ENCODE measurements at regions not wholly inside any gene's neighbourhood (a gene's known extent, or its start where the extent isn't known, plus 50 kb on each side); places are given as distances from the start of the nearest gene placed in this dataset.

DNA sequence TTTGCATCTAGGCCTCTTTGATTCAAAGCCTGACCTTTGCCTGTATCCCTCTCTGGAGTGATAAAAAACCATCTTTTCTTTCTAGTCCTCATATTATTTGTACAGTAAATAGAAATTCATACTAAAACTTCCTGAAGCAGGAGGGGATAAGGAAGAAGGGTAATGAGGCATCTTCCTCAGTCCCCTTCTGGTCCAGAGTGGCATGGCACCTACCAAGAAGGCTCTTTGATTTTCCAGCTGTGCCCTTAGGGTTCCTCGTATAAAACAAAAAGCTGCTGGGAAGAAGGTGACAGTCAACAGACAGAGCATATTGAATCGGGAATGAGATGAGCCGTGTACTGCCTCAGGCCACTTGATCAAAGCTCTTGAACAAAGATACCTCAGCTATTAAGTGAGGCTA, 71.9 kb upstream of the SPDL1 start:
- no peaks in the 10 kb centered on the region for H3K36me3 Mint-ChIP-seq
- no peaks in the 10 kb centered on the region for H3K9me3 Mint-ChIP-seq
- no peaks in the 10 kb centered on the region for H3K9me3 ChIP-seq (ENCODE audit: low read length)
- no peaks in the 10 kb centered on the region for H3K36me3 ChIP-seq (ENCODE audit: insufficient read depth, low read length)
- POLR2A ChIA-PET, result no interaction called here
- H3K27ac Mint-ChIP-seq, result no peak overlapping the region
- no peak overlapping the region for H3K27ac ChIP-seq (ENCODE audit: low read depth, low read length)
- H3K27me3 ChIP-seq (ENCODE audit: insufficient read depth, low read length, poor library complexity, severe bottlenecking), result no peaks in the 10 kb centered on the region
- H3K4me3 ChIP-seq (ENCODE audit: low read length), result no peak overlapping the region
- no peak for DNase-seq
- H3K27me3 Mint-ChIP-seq, result peaks cover 5 to 19% of the 10 kb centered on the region in 2 donors
- CTCF ChIA-PET, result no interaction called here
- no peaks in the 10 kb centered on the region for H3K4me1 Mint-ChIP-seq
- no peak overlapping the region for H3K4me3 Mint-ChIP-seq
- H3K4me1 ChIP-seq (ENCODE audit: insufficient read depth, low read length), result no peaks in the 10 kb centered on the region

DNA sequence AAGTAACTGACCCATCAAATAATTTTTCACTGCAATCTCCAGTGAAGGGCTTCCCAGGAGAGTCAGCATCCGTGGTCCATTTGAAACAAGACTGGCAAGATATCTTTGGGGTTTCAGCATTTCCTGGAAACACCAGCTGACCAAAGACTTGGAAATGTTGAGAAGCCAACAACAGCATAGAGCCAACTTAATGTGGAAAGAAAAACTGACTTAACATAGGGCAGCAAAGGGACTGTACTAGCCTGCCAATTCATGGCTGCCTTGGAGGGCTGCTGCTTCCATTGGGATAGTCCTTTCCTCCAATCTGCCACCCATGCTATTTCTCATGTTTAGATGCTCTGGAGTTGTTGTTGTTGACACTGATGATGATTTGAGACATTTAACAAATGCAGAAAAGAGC, 76.5 kb upstream of the SPDL1 start:
- no peak overlapping the region for H3K27ac Mint-ChIP-seq

GRCh38 chr5:169503886-169504285, 79.7 kb upstream of the SPDL1 start:
- CTCF ChIA-PET, result no interaction called here
- Mint-ChIP-seq H3K27me3 (peaks cover 1 to 23% of the 10 kb centered on the region in 2 donors), H3K36me3 (no peaks in the 10 kb centered on the region), H3K4me1 (no peaks in the 10 kb centered on the region), H3K9me3 (peaks cover 0 to 2% (median 0%) of the 10 kb centered on the region in 5 donors), H3K4me3 (no peak overlapping the region), H3K27ac (no peak overlapping the region)
- H3K9me3 ChIP-seq (ENCODE audit: low read length), result no peaks in the 10 kb centered on the region
- no peak for DNase-seq
- H3K27me3 ChIP-seq (ENCODE audit: insufficient read depth, low read length, poor library complexity, severe bottlenecking), result no peaks in the 10 kb centered on the region
- no peaks in the 10 kb centered on the region for H3K36me3 ChIP-seq (ENCODE audit: insufficient read depth, low read length)
- H3K27ac ChIP-seq (ENCODE audit: low read depth, low read length), result no peak overlapping the region
- H3K4me1 ChIP-seq (ENCODE audit: insufficient read depth, low read length), result no peaks in the 10 kb centered on the region
- POLR2A ChIA-PET, result no interaction called here
- no peak overlapping the region for H3K4me3 ChIP-seq (ENCODE audit: low read length)

More for the DNA sequence above, 76.5 kb upstream of the SPDL1 start:
- POLR2A ChIA-PET, result no interaction called here
- CTCF ChIA-PET, result no interaction called here
- H3K27ac ChIP-seq (ENCODE audit: low read depth, low read length), result no peak overlapping the region
- no peaks in the 10 kb centered on the region for H3K9me3 ChIP-seq (ENCODE audit: low read length)
- Mint-ChIP-seq H3K27me3 (peaks cover 3 to 17% of the 10 kb centered on the region in 2 donors), H3K4me1 (no peaks in the 10 kb centered on the region), H3K36me3 (no peaks in the 10 kb centered on the region), H3K9me3 (peaks cover 0 to 2% (median 0%) of the 10 kb centered on the region in 5 donors), H3K4me3 (no peak overlapping the region)
- no peak overlapping the region for H3K4me3 ChIP-seq (ENCODE audit: low read length)
- no peak for DNase-seq
- H3K4me1 ChIP-seq (ENCODE audit: insufficient read depth, low read length), result no peaks in the 10 kb centered on the region
- H3K36me3 ChIP-seq (ENCODE audit: insufficient read depth, low read length), result no peaks in the 10 kb centered on the region
- no peaks in the 10 kb centered on the region for H3K27me3 ChIP-seq (ENCODE audit: insufficient read depth, low read length, poor library complexity, severe bottlenecking)

DNA sequence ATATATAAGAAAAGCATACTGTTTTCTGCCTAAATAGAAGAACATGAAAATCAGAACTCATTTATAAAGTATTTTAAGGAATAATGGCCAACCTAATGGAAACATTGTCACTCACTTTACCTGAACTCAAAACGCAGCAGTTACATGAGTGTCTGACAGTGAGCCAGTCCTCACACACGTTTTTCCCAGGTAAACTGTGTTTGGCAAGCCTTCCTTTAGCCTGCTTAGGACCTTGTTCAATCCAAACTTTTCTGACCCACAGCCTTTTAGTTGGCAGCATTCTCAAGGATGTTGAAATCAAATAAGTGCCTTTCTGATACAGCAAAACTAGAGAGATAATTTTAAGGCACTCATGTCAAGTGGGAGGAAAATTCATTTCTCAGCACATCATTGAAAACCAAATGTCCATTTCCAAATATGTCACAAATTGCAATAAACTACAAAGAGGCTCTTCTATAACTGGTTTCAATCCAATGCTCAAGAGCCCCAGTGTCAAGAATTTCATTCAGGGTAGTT, 83.5 kb upstream of the SPDL1 start:
- ChIA-PET CTCF (no interaction called here), POLR2A (no interaction called here)
- Histone ChIP-seq H3K4me3 (ENCODE audit: low read length) (no peak overlapping the region), H3K4me1 (ENCODE audit: insufficient read depth, low read length) (no peaks in the 10 kb centered on the region), H3K27ac (ENCODE audit: low read depth, low read length) (no peak overlapping the region), H3K36me3 (ENCODE audit: insufficient read depth, low read length) (no peaks in the 10 kb centered on the region), H3K27me3 (ENCODE audit: insufficient read depth, low read length, poor library complexity, severe bottlenecking) (no peaks in the 10 kb centered on the region), H3K9me3 (ENCODE audit: low read length) (no peaks in the 10 kb centered on the region)
- H3K27ac Mint-ChIP-seq, result no peak overlapping the region
- DNase-seq, result no peak
- H3K4me3 Mint-ChIP-seq, result no peak overlapping the region
- peaks cover 2 to 23% of the 10 kb centered on the region in 2 donors for H3K27me3 Mint-ChIP-seq
- H3K4me1 Mint-ChIP-seq, result no peaks in the 10 kb centered on the region
- no peaks in the 10 kb centered on the region for H3K36me3 Mint-ChIP-seq
- H3K9me3 Mint-ChIP-seq, result no peaks in the 10 kb centered on the region

DNA sequence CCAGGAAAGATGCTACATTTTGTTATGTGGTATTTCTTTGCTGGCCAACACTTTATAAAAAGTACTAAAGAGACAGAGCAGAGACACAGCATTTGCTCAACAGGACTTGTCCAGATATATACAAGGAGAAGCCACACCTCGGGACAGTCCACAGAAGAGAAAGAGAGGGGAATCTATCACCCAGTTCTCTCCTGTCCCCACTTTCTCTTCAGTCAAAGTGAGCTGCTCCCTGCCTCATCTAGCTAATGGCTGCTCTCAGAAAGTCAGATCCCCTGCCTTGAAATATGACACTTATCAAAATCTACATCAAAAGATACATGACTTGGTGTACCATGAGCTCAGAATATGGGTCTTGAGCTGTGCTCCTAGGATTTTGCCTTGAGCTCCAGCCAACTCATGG, 86.7 kb upstream of the SPDL1 start:
- no peaks in the 10 kb centered on the region for H3K4me1 Mint-ChIP-seq
- peaks cover 4 to 12% of the 10 kb centered on the region in 2 donors for H3K27me3 Mint-ChIP-seq
- no peaks in the 10 kb centered on the region for H3K36me3 Mint-ChIP-seq
- H3K4me3 Mint-ChIP-seq, result no peak overlapping the region
- Histone ChIP-seq H3K4me3 (ENCODE audit: low read length) (no peak overlapping the region), H3K36me3 (ENCODE audit: insufficient read depth, low read length) (no peaks in the 10 kb centered on the region), H3K27me3 (ENCODE audit: insufficient read depth, low read length, poor library complexity, severe bottlenecking) (no peaks in the 10 kb centered on the region), H3K9me3 (ENCODE audit: low read length) (no peaks in the 10 kb centered on the region), H3K27ac (ENCODE audit: low read depth, low read length) (no peak overlapping the region), H3K4me1 (ENCODE audit: insufficient read depth, low read length) (no peaks in the 10 kb centered on the region)
- no peak overlapping the region for H3K27ac Mint-ChIP-seq
- ChIA-PET POLR2A (no interaction called here), CTCF (no interaction called here)
- DNase-seq, result no peak
- H3K9me3 Mint-ChIP-seq, result peaks cover 0 to 2% (median 0%) of the 10 kb centered on the region in 5 donors

DNA sequence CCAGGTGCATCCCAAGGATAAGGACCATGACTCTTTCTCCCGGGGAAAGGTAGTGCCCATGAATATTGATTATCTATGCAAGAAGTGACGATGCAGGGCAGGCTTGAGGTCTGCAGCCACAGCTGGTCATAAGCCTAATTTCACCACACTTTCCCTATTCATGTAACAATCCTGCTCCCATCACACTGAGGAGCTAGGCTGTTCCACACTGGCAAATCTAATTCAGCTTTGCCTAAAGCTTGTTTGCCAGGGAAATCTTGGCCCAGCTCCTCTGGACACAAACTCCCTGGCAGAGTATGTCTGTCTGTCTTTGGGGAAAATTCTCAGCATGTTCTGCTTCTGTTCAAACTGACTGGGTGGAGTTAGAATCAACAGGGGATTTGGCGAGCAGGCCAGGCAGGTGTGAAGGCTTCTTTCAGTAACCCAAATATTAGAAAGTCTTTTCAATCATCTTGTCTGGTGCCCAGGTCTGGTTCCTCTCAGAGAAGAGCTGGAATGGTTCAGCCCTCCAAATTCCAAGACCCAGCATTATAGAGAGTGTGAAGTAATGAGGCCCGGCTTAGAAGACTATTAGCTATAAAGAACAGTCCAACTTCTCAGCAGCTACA, 88.5 kb upstream of the SPDL1 start:
- CTCF ChIA-PET, result no interaction called here
- H3K36me3 Mint-ChIP-seq, result no peaks in the 10 kb centered on the region
- Histone ChIP-seq H3K36me3 (ENCODE audit: insufficient read depth, low read length) (no peaks in the 10 kb centered on the region), H3K4me3 (ENCODE audit: low read length) (no peak overlapping the region), H3K4me1 (ENCODE audit: insufficient read depth, low read length) (no peaks in the 10 kb centered on the region), H3K9me3 (ENCODE audit: low read length) (no peaks in the 10 kb centered on the region), H3K27ac (ENCODE audit: low read depth, low read length) (no peak overlapping the region), H3K27me3 (ENCODE audit: insufficient read depth, low read length, poor library complexity, severe bottlenecking) (no peaks in the 10 kb centered on the region)
- H3K4me1 Mint-ChIP-seq, result no peaks in the 10 kb centered on the region
- peaks cover 0 to 5% (median 0%) of the 10 kb centered on the region in 5 donors for H3K9me3 Mint-ChIP-seq
- peaks cover 4 to 14% of the 10 kb centered on the region in 2 donors for H3K27me3 Mint-ChIP-seq
- no peak for DNase-seq
- H3K4me3 Mint-ChIP-seq, result no peak overlapping the region
- no peak overlapping the region for H3K27ac Mint-ChIP-seq
- POLR2A ChIA-PET, result no interaction called here

GRCh38 chr5:169494383-169494935, 89.1 kb upstream of the SPDL1 start:
- H3K4me3 Mint-ChIP-seq, result no peak overlapping the region
- H3K9me3 ChIP-seq (ENCODE audit: low read length), result no peaks in the 10 kb centered on the region
- H3K36me3 Mint-ChIP-seq, result no peaks in the 10 kb centered on the region
- ChIA-PET POLR2A (no interaction called here), CTCF (no interaction called here)
- peaks cover 4 to 13% of the 10 kb centered on the region in 2 donors for H3K27me3 Mint-ChIP-seq
- H3K4me1 Mint-ChIP-seq, result no peaks in the 10 kb centered on the region
- DNase-seq, result no peak
- no peak overlapping the region for H3K27ac Mint-ChIP-seq
- no peaks in the 10 kb centered on the region for H3K36me3 ChIP-seq (ENCODE audit: insufficient read depth, low read length)
- H3K4me3 ChIP-seq (ENCODE audit: low read length), result no peak overlapping the region
- peaks cover 0 to 7% (median 2%) of the 10 kb centered on the region in 5 donors for H3K9me3 Mint-ChIP-seq
- H3K27ac ChIP-seq (ENCODE audit: low read depth, low read length), result no peak overlapping the region
- no peaks in the 10 kb centered on the region for H3K4me1 ChIP-seq (ENCODE audit: insufficient read depth, low read length)
- no peaks in the 10 kb centered on the region for H3K27me3 ChIP-seq (ENCODE audit: insufficient read depth, low read length, poor library complexity, severe bottlenecking)

- Mint-ChIP-seq H3K27ac (no peak overlapping the region), H3K4me1 (no peaks in the 10 kb centered on the region), H3K9me3 (peaks cover 0 to 2% (median 0%) of the 10 kb centered on the region in 5 donors), H3K36me3 (no peaks in the 10 kb centered on the region), H3K27me3 (peaks cover 2 to 22% of the 10 kb centered on the region in 2 donors), H3K4me3 (no peak overlapping the region)
- no peak overlapping the region for H3K4me3 ChIP-seq (ENCODE audit: low read length)
- ChIA-PET CTCF (no interaction called here), POLR2A (no interaction called here)
- H3K4me1 ChIP-seq (ENCODE audit: insufficient read depth, low read length), result no peaks in the 10 kb centered on the region
- no peaks in the 10 kb centered on the region for H3K9me3 ChIP-seq (ENCODE audit: low read length)
- no peaks in the 10 kb centered on the region for H3K36me3 ChIP-seq (ENCODE audit: insufficient read depth, low read length)
- DNase-seq, result no peak
- H3K27ac ChIP-seq (ENCODE audit: low read depth, low read length), result no peak overlapping the region
- H3K27me3 ChIP-seq (ENCODE audit: insufficient read depth, low read length, poor library complexity, severe bottlenecking), result no peaks in the 10 kb centered on the region
Observed at GRCh38 chr5:169474226-169474625, 109.3 kb upstream of the SPDL1 start.

All from CD8-positive, alpha-beta memory T cell (primary cell).